Activated CD4-positive, alpha-beta T cell treated with anti-CD3 and anti-CD28 coated beads for 48 hours (primary cell): ENCODE measurements at regions not wholly inside any gene's neighbourhood (a gene's known extent, or its start where the extent isn't known, plus 50 kb on each side); places are given as distances from the start of the nearest gene placed in this dataset.
"Not testable (repeated sequence)": the region's sequence is repeated elsewhere in the genome, so short reads cannot be mapped to it uniquely, and the experiment has no call there.

Experiments used
- DNase-seq: peaks from one replicate; pipeline ENCODE4 v3.0.0-alpha.2; 2020

DNA sequence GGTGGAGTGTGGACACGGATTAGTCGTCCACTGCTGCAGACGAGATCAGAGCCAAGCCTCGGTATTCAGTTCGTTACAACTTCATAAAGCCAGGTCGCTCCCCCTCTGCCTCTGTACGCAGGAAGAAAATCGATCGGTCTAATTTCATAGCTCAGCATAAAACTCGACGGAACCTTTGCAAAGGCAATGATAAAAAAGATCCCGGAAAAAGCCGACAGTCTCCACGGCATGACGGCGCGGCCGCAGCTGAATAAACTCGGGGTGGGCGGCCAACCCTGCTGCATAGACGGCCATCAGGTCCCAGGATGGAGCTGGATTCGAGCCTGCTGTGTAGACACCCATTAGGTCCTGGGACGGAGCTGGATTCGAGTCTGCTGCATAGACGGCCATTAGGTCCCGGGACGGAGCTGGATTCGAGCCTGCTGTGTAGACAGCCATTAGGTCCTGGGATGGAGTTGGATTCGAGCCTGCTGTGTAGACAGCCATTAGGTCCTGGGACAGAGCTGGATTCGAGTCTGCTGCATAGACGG is 113.8 kb upstream of the PPP2R3B start:
- DNase-seq, result no peak

DNA sequence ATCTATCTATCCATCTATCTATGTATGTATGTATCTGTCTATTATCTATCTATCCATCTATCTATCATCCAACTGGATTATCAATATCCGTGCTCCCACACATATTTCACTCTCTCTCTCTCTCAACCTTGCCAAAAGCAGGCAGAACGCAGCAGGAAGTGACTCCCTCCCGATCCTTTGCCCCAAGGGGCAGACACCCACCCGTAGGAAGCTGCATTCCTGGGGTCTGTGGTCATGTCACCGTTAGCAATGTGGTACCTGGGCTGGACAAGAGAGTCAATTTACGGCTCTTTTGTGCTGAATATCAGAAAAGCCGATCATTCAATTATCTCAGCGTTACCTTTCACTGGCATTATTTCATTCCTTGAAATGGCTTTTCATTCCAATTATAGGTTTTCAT is 119.6 kb upstream of the PPP2R3B start:
- no peak for DNase-seq

DNA sequence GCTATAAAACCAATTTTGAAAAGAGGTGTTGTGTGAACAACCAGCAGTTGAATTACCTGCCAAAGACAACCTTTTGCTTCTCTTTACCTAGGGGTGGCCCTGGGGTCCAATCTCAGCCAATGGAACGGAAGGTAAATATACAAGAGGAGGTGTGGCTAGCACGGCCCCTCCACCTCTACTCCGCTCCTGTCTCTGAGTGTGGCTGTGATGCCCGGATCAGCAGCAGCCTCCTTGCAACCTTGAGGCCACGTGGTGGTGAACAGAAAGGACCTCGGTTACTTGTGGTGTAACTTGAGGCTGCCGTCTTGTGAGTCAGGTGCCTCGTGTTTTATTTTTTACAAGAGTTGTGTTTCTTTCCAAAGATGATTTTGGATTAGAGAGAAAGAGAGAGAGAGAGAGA is 121.5 kb upstream of the PPP2R3B start:
- no peak for DNase-seq

DNA sequence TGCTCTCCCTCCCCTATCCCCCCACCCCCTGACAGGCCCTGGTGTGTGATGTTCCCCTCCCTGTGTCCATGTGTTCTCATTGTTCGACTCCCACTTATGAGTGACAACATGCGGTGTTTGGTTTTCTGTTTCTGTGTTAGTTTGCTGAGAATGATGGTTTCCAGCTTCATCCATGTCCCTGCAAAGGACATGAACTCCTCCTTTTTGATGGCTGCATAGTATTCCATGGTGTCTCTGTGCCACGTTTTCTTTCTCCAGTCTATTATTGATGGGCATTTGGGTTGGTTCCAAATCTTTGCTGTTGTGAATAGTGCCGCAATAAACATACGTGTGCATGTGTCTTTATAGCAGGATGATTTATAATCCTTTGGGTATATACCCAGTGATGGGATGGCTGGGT is 121.8 kb upstream of the SHOX start:
- DNase-seq, result not testable (repeated sequence)

DNA sequence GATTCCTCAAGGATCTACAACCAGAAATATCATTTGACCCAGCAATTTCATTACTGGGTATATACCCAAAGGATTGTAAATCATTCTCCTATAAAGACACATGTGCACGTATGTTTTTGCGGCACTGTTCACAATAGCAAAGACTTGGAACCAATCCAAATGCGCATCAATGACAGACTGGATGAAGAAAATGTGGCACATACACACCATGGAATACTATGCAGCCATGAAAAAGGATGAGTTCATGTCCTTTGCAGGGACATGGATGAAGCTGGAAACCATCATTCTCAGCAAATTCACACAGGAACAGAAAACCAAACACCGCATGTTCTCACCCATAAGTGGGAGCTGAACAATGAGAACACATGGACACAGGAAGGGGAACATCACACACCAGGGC is 119.5 kb upstream of the SHOX start:
- DNase-seq, result not testable (repeated sequence)

DNA sequence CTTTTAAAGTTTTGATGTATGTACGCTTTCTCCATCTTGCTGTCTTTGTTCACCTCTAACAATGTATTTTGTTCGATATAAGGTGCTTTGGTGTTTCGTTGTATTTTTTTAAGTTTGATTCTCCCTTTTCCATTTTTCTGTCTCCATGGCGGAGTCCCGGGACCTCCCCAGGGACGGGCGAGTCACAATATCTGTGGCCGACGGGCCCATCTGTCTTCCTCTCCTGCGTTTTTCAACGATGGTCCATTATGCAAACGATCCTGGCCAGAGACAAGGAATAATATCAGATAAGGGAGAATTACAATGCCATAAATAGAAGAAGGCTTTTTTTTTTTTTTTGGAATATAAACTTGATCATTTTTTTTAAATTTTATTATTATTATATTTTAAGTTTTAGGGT is 112.3 kb upstream of the SHOX start:
- no peak for DNase-seq

DNA sequence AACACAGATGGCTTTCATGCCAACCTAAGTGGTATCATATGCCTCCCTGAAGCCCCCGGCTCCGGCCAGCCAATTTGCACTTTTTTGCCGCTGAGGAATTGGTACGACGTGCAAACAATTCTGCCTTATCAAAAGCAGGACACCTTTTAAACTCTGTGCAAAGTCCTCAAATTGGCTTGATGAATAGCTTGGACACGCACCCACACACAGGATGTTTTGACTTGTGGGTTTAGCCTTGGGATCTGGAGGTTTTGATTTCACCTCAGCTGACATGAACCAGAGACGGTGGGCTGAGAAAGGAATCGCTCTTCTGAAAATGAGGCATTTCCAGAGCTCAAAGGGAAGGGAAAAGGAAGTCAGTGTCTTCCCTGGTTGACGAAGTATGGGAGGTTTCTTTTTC is 110.8 kb upstream of the SHOX start:
- DNase-seq, result no peak

DNA sequence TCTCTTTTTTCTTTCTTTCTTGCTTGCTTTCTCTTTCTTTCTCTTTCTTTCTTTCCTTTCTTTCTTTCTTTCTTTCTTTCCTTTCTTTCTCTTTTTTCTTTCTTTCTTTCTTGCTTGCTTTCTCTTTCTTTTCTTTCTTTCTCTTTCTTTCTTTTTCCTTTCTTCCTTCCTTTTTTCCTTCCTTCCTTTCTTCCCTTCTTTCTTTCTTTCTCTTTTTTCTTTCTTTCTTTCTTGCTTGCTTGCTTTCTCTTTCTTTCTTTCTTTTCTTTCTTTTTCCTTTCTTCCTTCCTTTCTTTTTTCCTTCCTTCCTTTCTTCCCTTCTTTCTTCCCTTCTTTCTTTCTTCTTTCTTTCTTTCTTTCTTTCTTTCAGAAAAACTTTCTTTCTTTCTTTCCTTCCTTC is 108.1 kb upstream of the SHOX start:
- DNase-seq, result no peak

DNA sequence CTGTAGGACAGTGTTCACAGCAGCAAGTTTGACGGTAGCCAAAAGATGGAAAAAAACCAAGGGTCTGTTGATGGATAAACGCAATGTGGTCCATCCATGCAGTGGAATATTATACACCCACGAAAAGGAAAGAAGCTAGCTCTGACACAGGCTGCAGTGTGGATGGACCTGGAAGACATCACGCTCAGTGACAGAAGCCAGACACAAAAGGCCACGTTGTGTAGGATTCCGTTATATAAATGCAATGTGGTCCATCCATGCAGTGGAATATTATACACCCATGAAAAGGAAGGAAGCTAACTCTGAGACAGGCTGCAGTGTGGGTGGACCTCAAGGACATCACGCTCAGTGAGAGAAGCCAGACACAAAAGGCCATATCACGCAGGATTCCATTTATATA is 105.5 kb upstream of the SHOX start:
- no peak for DNase-seq

DNA sequence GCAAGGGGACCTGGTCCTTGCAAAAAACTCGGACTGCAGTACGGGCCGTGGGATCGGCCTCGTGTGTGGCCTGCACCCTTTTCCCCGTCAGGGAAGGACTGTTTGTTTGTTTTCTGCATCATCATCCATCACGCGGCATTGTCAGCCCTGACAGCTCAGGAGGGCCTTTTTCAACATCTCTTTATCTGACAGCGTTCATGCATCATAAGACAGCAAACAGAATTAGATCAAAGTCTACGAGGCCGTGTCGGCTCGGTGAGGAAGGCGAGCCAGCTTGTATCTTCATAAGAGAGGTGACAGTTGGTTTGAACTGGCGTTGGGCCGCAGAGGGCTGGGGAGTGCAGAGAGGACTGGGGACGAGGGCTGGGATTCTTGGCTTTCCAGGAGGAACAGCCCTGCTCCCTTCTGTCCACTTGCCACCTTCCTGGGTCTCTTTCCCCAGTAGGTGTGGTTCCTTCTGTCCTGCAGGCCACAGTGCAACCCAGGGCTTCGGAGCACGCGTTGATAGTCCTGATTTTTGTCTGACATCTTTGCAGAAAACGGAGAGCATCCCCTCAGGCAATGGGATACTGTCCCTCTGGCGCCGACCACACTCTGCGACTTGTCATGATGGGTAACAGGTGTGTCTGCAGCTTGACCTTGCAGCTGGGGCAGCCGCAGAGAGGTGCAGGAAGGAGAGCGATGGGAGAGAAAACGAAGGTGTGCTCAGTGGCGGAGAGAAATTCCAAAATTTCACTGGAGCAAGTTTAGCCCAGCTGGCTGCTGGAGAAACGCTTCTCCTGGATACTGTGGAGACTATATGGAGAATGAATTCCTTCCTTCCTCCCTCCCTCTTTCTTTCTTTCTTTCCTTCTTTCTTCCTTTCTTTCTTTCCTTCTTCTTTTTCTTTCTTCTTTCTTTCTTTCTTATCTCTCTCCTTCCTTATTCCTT is 104.0 kb upstream of the SHOX start:
- DNase-seq, result peak; percentile 3

DNA sequence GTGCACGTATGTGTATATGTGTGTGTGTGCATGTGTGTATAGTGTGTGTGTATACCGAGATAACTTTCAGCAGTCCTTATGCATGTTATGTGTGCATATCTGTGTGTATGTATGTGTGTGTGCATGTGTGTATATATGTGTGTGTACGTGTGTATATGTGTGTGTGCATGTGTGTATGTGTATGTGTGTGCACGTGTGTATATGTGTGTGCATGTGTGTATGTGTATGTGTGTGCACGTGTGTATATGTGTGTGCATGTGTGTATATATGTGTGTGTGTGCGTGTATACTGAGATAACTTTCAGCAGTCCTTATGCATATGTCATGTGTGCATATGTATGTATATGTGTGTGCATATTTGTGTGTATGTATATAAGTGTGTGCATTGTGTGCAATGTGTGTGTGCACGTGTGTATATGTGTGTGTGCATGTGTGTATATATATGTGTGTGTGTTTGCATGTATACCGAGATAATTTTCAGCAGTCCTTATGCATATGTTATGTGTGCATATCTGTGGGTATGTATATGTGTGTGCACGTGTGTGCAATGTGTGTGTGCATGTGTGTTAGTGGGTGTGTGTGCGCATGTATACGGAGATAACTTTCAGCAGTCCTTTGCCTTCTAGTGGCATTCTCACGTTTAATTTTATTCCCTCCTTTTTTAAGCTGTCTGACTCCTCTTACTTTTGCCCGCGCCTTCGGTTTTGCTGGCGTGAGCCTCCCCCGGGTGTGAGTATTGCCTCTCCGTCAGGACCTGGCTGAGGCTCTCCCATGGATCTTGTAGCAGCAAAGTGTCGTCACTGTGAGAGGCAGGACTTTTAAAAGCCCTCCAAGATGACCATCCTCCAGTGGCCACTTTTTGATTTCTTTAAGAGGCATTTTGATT is 99.6 kb upstream of the SHOX start:
- no peak for DNase-seq

DNA sequence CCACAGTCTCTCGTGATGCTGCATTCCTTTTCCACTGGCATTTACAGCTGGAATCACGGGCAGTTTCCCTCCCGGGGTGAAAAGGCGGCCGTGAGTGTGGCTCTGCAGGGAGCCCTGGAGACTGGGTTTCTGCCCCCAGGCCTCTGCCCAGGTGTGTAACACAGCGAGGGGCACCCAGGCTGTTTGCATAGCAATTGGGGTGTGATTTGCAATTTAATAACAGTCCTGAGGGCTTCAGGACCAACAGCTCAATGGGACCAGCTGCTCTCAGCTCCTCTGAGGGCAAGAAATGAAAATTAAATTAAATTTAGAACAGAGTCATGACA is 99.0 kb upstream of the SHOX start:
- no peak for DNase-seq

DNA sequence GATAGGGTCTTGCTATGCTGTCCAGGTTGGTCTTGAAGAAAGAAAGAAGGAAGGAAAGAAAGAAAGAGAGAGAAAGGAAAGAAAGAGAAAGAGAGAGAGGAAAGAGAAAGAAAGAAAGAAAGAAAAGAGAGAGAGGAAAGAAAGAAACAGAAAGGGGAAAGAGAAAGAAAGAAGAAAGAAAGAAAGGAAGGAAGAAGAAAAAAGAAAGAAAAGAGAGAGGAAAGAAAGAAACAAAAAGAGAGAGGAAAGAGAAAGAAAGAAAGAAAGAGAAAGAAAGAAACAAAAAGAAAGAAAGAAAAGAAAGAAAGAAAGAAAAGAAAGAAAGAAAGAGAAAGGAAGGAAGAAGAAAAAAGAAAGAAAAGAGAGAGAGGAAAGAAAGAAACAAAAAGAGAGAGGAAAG is 95.8 kb upstream of the SHOX start:
- DNase-seq, result no peak

DNA sequence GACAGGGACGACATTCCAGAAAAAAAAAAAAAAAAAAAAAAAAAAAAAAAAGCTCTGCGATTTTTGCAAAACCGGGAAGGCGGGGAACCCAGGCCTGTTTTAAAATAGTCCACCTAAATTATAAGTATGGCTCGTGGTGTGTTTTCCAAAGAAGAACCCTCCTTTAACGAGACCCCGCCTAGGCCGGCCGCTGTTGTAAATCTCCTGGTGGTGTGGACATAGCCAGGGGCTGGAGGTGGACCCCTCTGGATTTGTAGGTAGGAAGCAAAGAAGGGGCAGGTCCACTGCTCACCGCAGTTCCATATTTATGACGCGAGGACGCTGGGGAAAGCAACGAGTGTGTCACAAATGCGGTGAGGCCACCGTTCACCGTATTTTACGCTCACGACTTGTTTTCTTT is 94.0 kb upstream of the SHOX start:
- no peak for DNase-seq

DNA sequence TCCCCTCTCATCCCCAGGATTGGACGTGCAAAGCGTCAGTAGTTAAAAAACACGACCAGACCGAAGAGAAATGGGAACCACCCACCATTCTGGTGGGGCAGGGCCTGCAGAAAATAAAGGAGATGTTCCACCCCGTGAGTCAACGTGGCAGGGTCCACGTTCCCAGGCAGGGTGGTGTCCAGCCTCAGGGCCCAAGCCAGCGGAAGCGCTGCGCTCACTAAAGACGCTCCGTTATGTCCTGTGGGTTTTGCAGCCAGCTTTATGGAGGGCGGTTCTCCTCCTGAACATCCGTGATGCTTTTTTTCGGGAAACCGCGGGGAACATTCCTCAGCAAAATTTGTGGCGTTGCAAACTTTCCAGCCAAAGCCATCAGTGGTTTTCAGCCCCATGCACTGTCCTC is 93.4 kb upstream of the SHOX start:
- DNase-seq, result no peak

DNA sequence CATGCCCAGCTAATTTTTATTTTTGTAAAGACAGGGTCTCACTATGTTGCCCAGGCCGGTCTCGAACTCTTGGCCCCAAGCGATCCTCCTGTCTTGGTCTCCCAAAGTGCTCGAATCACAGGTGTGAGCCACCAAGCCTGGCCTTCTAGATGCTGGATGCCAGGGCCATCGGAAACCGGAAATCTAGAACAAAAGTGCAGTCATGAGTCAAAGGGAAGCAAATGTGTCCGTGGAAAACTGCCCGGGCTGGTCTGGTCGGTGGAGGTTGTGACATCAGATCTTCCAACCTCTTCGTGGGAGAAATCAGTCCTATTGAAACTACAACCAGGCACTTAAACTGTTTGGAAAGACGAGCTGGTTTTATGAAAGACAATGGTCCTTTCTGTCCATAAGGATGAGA is 92.3 kb upstream of the SHOX start:
- no peak for DNase-seq

DNA sequence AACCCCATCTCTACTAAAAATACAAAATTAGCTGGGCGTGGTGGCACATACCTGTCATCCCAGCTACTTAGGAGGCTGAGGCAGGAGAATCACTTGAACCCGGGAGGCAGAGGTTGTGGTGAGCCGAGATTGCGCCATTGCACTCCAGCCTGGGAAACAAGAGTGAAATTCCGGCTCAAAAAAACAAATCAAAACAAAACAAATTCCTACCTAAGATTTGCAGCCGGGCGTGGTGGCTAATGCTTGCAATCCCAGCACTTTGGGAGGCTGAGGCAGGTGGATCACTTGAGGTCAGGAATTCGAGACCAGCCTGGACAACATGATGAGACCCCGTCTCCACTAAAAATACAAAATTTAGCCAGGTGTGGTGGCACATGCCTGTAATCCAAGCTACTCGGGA is 89.6 kb upstream of the SHOX start:
- DNase-seq, result not testable (repeated sequence)

DNA sequence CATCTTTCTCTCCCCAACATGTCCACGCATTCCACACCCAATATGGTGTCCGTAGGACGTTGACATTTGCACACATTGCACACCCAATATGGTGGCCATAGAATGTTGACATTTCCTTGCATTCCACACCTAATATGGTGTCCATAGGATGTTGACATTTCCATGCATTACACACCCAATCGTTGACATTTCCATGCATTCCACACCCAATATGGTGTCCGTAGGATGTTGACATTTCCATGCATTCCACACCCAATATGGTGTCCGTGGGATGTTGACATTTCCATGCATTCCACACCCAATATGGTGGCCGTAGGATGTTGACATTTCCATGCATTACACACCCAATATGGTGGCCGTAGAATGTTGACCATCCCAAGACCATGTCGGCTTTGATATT is 88.4 kb upstream of the SHOX start:
- no peak for DNase-seq

DNA sequence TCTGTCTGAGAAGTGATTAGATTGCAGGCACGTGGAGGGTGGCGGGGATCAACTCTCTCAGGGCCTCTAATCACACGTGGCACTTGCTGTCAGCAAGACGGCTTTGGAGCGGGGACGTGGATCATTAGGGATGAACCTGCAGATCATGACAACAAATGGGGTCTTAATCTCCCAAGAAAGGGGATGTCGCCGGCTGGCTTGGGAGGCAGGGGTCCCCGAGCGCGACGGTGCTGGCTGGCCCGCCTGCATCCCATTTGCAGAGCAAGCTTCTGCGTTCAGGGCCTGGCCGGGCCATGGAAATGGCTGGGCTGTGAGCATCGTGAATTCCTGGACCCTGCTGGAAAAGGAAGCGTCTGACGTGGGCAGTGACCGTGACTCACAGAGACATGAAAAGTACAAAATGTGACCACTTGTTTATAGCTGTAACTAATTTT is 85.1 kb upstream of the SHOX start:
- DNase-seq, result no peak

DNA sequence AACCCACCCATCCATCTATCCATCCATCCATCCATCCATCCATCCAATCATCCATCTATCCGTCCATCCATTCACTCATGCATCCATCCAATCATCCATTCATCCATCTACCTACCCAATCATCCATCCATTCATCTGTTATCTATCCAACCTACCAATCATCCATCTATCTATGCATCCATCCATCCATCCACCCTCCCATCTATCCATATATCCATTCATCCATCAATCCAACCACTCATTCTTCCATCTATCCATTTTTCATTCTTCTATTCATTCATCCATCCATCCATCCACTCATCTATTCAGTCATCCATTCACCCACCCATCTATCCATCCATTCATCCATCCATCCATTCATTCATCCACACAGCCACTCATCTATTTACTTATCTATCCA is 80.1 kb upstream of the SHOX start:
- no peak for DNase-seq

DNA sequence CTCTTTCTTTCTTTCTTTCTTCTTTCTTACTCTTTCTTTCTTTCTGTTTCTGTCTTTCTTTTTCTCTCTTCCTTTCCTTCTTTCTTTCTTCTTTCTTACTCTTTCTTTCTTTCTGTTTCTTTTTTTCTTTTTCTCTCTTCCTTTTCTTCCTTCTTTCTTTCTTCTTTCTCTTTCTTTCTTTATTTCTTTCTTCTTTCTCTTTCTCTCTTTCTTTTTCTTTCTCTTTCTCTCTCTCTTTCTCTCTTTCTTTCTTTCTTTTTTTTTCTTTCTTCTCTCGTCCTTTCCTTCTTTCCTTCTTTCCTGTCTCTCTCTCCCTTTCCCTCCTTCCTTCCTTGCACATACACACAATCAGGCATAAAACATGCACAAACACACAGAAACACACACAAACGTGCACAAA is 79.3 kb upstream of the SHOX start:
- DNase-seq, result no peak

DNA sequence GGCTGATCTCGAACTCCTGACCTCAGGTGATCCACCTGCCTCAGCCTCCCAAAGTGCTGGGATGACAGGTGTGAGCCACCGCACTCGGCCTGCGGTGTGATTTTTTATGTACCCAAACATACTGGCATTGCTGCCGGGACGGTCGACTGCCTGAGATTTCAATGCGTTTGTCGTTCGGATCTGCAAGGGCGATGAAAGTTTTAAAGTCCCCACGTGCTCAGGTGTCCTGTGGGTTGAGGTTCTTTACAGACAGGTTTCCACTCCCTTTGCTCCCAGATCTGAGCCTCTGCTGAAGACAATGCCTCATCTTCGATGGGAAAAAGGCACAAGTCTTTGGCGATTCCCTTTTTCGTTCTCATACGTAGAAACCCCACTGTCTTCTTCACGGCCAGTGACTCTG is 78.1 kb upstream of the SHOX start:
- no peak for DNase-seq

DNA sequence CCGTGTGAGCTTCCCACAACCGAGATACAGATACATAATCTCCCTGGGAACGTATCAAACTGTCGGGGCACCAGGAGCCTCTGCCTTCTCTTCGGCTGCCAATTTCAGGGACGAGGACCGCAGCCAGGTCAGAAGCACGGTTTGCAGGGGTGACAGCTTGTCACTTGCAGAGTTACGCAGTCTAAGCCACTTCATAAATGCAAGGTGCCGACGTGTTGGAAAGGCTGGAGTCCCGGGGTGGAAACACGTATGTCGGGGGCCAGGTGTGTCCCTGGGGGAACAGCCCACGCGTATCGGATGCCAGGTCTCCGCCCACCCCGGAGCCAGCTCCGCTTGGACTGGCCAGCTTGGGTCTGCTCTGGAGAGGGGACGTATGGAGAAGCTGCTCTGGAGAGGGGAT is 76.3 kb upstream of the SHOX start:
- no peak for DNase-seq
